ENCODE measurements at regions not wholly inside any gene's neighbourhood (a gene's known extent, or its start where the extent isn't known, plus 50 kb on each side); places are given as distances from the start of the nearest gene placed in this dataset.

DNA sequence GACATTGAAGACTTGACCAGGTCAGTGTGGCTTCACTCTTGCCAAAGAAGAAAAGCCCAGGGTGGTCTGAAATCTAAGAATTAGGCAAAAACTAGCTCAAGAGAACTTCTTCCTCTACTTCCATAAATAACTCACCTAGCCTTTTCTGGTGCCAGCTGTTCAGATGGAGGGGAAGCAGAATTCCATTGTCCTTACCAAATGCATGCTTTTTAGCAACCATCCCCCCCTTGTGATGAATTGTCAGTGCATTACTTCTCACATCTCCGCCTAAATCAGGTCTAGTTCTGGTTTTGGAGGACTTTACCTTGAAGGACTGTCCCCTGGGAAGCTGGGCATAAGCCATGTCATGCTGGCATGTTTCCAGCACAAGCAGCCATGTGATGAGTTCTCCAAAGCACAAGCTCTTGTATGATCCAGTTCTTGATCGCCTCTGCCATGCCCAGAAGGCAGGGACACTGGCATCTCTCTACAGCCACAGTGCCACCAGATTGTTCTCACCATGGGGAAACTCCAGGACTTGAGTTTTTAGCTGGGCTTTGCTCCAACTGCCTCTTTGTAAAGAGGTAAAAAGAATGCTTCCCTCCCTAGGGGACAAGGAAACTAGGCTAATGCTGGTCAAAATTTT lies 96.4 kb upstream of the IL12A start:
- DNase-seq: no peak

DNA sequence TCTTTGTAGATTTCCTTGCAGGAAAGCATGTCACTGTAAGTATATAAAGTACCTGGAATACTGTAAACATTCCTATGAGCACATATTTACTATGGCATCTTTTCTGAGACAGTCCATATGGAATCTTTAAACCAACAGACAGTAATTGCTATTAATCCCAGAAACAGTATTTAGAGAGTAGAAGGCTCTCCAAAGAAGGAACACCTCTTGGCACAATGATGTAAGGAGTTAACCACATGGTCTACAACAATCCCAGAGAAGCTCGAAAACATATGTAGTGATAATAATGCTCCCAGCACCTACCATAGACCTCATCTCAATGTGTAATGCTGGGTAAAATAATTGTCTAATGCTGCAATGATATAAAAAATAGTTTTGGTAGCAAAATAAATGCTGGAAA lies 95.8 kb upstream of the IL12A start:
- DNase-seq: no peak

DNA sequence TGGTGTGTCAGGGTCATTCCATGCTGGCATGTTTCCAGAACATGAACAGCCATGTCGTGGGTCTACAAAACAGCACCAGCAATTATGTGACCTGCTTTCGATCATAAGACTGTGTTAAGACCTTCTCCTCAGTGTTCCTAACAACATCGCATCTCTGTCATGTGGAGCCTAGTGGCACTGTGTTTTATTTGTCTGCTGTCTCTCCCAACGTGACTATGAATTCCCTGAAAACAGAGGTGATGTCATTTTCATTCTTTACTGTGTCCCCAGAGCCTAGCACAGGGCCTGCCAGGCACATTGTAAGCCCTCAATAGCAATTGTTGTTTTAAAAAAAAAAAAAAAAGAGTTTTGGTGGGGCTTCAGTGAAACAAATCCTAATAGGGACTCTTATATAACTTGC lies 94.2 kb upstream of the IL12A start:
- DNase-seq: no peak

DNA sequence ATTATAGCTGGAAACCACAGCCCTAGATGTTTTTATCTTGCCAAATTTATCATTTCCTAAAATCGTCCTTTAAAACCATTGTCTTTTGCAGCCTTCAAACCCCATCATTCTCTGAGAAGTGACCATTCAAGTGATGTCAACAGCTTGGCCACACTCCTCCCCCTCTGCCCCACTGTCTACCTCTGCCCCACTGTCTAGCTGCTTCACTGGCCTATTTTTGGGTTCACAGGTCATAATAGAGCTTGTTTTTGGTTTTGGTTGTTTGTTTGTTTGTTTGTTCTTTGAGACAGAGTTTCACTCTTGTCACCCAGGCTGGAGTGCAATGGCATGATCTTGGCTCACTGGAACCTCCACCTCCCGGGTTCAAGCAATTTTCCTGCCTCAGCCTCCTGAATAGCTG lies 93.2 kb upstream of the IL12A start:
- DNase-seq: no peak

DNA sequence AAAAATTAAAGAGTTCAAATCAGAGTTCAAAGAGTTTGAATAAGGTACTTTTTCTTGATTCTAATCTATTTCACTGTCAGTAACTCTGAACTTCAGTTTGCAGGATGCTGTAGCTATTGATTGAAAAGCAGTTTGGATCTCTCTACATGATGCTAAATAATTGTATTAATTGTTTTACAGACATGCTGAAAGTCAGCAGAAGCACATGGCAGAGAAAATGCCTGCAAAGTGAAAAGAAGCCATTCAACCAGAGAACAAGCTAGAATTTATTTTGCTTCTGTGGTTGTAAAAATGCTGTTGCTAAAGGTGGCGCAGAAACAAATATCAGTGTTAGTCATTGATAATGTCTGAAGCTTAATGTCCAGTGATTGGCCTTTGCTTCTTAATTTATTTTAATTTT lies 92.1 kb upstream of the IL12A start:
- no peak for DNase-seq

DNA sequence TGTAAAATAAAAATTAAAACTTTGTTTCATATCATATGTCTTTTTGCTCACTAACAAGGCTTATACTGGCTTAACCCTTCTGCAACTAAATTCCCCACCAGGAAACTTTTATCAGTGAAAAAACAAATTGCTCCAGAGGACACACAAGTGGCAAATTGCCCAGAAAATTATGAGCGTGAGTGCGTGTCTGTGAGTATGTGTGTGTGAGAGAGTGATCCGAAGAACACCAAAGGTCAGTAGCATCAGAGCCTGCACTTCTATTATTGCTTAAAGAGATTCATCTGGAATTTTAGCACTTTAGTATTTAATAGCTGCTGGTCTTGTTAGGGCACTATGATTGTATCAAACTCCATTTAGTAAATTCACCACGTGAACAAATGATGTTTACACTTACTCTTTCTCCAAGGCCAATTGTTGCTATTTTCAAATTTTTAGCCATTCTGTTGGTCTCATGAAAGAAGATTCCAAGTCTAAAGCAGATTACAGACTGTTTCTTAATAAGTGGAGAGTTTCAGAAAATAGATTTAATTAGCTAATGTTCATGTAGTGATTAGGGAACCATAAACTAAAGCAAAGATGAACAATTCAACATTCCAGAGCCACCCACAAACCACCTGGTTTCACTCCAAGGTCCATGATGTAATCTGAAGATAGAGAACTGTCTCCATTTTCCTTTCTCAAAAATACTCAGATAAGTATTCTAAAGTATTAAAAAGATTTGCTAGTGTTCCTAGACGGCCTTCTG lies 91.1 kb upstream of the IL12A start:
- DNase-seq: no peak

DNA sequence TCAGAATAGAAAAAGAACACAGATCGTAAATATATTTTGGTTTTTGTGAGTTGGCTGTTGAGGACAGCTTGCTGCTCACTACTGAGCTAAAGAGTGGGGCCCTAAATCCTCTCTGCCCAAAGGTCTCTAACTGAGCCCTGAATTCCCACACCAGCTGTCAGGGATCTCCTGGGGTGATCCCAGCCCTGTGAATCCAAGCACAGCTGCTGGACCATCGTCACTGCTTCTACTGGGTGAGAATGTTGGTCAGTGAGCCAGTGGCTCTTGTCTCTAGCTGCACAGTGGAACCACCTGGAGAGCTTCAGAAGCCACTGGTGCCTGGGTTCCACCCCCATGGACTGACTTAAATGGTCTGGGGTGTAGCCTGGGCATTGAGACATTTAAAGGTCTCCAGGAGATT lies 90.5 kb upstream of the IL12A start:
- DNase-seq: no peak

DNA sequence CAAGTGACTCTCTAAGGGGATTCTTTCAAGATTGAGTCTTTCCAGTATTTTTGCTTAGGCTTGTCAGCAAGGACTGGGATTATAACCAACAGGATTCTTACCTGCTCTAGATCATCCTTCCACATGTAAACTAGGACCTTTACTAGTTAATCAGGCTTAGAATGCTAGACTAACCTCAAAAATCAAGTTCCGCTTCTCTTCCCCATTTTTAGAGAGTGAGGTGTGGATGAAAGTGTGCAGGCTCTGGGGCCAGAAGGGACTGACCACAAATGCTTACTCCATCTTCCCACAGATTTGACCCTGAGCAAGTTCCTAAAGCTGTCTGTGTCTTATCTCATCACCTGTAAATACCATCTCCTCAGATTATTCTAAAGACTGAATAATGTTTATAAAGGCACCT lies 89.5 kb upstream of the IL12A start:
- no peak for DNase-seq

DNA sequence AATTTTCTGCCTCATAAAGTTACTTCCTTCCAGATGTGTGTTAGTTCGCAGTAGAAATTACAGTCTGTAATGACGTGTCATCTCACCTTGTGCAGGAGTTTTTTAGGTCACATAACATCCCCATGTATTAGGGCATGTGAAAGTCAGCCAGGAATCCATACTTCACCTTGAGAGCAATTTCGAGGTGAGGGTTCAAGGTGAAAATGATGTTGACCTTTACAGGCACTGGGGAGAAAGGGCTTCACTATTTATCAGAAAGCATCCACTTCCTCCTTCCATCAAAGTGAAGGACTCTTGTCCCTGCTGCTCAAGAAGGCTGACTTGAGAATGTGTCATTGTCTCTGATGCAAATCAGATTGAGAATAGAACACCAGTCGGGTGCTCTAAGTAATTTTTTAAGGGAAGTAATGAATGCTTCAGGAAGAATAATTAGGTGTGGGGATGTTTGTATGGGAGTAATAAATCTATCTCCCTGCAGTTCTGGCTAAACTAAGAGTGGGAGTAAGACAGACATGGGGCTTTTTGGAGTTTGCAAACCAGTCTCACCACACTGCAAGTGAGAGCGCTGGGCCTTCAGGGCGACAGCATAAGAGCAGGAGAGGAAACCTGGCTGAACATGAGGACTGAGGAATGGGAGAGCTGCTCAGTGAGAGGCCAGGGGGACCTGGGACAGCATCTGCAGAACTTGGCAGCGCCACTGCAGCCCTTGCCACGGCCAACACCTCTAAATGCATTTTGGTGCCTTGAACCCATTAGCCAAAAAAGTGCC lies 85.9 kb upstream of the IL12A start:
- DNase-seq: no peak

DNA sequence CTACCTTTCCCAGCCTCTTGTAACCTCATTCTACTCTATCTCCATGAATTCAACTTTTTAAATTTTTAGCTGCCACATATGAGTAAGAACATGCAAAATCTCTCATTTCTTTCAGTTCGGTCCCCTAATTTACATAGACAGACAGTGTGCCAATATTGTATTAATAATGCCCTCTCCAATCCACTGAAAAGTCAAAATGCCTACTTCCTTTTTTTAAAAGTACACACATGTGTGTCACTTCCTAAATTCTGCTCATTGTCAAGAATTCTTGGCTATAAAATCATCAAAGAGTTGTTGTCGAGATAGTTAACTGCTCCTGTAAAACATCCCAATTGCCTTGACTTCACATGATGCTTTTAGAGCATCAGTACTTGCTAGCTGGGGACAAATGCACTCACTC lies 84.2 kb upstream of the IL12A start:
- DNase-seq: no peak

DNA sequence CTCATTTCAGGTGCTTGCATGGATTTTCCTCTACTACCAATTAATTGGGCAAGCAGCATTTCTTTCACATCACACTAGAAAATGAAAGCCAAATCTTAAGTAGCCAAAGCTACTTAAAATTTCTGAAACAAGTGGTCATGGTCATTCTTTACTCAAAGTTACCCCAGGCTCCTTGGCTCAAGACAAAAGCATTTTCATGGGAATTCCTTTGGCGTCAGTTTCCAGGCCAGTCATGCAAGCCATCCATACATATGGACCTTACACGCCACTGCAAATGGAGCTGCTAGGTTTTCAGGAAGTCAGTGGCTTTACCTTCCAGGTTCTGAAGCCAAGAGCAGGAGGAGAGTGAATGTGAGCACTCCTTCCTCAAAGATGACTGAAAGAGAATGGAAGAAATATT lies 83.7 kb upstream of the IL12A start:
- no peak for DNase-seq

DNA sequence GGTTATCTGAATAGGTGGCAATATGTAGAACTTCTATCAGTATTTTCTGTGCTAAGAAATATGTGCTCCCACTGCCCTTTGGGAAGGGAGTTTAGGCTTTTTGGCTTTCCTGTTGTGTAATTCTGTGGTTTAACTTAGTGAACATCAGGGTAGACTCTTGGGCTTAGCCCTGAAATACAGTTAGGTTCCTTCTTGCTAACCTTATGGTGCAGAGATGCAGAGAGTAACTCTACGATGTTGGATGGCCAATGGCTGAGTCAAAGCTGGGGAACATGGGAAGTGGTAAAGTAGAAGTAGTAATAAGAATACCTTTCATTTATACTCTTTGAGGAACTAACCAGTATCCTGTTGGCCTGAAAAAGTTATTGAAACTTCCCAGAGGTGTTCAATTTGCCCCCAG lies 80.8 kb upstream of the IL12A start:
- no peak for DNase-seq

DNA sequence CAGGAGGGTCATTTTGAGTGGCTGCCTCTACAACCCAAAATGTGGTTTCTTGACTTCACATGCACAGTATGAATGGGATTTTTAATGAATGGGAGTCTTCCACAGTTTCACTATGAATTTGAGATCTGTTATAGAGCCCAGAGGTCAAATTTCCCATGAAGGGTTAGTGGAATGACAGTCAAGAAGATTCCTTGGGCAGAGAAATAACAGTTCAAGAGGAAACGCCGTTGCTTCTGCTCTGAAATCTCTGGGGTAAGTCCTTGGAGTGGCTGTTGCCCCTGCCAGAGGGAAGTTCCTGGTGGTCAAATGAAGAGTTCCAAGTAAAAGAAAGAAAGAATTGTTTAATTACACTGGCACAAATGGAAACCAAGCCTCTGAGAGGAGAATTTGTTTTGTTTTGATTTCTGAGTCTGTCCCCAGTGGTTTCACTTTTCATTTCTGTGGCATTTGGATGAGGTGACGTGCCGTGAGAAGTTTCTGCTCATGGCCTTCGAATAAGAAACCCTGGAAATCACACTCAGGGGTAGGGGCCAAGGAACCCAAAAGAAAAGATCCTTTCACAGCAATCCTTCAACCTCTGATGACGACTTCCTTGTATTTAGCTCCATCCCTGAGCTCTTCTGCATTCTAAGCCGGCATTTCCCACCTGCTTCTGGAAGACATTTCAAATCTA lies 77.5 kb upstream of the IL12A start:
- peak; percentile 70 for DNase-seq

DNA sequence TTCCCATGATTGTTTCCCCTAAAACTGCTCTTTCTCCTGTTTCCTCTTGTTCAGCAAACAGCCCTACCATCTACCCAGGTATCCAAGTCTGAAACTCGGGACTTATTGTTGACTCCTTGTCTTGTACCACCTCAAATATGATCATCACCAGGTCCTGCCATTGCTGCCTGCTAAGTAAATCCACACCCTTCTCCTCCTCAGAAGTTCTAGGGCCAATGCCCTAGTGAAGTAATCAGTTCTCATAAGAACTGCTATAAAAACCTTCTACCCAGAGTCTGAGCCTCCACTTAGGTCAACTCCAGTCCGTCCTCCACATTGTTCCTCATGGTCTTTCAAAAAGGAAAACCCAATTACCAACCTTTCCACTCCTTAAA lies 77.0 kb upstream of the IL12A start:
- DNase-seq: no peak

DNA sequence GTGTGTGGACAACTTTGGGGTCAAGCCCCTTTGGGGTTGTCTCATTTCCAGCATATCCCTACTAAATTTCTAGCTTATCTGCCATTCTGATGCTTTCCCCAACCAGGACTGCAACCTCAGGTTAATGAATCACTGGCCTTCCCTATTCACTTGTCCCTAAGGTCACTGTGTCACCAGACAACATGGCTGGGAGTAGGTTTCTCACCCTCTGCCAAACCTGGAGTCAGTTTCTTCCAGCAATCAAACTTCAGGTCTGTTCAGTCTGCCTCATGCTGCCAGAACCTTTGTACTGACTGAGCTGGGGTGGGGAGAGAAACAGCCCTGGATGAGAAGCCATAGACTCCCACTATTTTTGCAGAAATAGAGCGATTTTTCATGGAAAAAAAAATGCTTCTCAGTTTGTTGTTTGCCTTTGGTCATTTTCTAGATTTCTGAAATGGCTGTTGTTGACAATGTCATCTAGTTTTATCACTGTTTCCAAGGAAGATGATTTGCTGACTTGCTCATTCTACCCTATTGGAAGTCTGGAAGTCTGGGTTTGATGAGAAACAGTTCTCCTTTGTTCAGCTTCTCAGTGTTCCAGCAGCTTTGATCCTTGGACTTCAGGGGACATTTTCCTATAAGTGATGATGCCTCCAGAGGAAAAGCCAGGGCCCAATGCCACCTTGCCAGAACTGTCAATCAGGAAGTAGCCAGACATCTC lies 74.8 kb upstream of the IL12A start:
- DNase-seq: no peak

DNA sequence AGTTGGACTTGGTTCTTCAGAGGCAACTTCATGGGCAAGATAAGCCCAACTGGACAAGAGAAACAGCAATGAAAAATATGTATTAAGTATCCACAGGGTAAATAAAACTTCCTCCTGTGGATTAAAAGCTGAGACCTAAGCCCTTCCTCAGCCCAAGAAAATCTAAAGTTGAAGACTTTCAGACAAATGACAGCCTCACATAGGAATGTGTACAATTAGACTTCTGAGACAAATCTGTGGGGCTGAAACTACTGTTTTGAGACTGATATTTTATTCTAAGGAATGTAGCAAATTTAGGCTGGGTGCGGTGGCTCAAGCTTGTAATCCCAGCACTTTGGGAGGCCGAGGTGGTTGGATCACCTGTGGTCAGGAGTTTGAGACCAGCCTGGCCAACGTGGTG lies 74.2 kb upstream of the IL12A start:
- no peak for DNase-seq

DNA sequence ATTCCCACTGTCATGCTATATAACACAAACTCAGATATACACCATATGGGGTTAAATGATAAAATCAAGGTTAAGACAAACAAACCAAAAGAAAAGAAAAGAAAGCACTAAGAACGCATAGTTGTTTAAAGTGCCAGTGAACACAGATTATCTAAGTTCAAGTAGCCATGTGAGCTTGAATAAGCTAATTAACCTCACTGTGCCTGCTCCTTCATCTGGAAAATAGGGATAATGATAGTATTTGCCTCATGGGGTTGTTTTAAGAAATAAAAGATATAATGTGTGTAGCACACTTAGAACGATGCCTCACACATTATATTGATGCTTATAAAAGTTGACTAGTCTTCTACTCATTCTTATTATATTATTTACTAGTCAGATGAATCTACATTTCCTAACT lies 72.6 kb upstream of the IL12A start:
- no peak for DNase-seq

DNA sequence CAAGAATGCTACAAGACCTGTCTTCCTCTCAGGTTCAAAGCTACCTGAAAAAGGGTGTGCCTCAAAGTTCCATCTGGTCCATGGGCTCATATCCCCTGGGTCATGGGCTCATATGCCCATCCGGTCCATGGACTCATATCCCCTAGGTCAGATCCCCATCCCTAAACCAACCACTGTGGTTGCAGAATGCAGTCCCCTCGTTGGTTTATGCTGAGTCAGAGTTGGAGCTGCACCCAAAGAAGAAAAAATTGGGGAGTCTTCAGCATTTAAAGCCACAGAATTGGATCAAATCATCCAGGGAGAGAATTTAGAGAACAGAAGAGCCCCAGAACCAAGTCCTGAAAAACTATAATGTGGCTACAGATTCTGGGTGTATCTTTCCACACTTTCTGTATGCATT lies 71.5 kb upstream of the IL12A start:
- no peak for DNase-seq

DNA sequence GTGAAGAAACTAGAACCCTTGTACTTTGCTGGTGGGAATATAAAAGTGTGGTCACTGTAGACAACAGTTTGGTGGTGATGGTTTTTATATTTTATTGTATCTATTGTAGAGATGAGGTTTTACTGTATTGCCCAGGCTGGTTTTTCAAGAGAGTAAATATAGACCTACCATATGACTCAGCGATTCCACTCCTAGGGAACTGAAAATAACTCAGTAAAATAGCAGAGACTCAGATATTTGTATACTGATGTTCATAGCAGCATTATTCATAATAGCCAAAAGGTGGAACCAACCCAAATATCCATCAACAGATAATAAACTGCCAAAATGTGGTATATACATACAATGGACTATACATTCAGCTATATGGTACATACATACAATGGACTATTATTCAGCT lies 68.8 kb upstream of the IL12A start:
- DNase-seq: peak; percentile 43

DNA sequence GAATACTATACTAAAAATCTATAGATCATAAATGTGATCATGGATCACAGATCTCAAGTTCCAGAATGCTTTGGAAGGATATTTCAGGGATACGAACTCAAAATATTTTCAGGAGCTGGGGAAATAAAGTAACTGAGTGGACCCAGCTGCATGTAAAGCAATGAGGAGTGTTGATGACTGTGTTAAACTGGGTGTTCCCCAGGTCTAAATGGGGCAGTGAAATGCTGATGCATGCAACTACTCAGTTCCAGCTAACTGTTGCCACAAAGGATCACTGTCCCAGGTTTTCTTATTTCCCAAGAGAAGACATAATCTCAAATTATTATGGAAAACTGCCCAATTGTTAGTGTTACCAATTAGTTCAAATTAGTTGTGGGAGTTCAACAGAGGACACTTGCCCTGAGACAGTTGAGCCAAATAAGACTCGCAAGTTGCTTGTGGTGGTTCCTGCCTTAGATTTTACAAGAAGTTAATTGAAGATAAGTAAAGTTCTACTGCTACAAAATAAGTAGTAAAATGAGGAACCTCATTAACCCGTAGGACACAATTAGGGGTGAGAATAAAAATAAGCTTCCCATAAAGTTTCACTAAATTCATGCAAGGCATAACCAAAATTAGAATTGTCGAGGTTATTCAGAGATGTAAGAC lies 66.3 kb upstream of the IL12A start:
- no peak for DNase-seq

DNA sequence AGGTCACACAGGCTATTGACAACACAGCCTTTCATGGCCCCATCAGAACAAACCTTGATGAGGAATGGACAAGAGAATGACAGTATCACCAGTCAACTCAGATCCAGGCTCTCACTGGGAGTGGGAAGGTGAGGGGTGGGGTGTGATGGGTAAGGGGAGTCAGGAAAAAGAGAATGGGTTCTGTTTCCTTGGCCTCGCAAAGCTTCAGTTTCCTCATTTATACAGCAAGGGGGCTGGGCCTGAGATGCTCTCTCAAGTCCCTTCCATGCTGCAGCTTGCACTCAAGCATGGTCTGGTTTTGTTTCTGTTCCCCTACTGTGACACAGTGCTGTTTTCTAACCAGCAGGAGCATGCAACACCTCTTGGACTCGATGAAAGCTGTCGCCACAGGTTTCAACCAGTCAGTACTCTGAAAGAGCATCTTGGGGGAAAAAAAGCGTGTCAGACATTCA lies 65.7 kb upstream of the IL12A start:
- DNase-seq: no peak

DNA sequence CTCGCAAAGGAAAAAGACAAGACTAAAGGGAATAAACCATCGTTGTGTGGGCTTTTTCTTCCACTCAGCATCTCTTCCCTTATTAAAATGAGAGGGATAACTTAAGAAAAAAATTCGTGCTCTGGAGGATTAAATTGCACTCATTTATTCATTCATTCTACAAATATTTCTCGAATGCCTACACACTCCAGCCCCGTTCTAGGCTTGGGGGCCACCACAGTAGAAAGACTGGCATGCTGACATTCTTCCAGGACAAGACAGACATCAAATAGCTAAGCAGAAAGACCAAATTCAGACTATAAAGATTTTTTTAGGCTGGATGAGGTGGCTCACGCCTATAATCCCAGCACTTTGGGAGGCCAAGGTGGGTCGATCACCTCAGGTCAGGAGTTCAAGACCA lies 65.3 kb upstream of the IL12A start:
- no peak for DNase-seq

DNA sequence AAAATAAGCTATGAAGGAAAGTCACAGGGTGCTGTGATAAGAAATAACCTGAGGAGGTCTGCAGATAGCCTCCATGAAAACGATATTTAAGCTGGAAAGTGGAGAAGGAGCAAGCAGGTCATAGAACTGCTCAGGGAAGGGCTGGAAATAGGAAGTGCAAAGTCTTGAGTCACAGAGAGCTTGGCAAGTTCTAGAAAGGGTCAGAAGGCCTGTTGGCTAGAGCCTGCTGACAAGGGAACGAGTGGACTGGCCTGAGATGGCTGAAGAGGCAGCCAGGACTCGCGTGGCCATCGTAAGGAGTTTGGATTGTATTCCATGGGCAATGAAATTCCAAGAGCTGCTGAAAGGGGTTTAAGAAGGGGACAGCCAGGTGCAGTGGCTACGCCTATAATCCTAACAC lies 64.7 kb upstream of the IL12A start:
- no peak for DNase-seq
